ENCODE measurements at regions not wholly inside any gene's neighbourhood (a gene's known extent, or its start where the extent isn't known, plus 50 kb on each side); places are given as distances from the start of the nearest gene placed in this dataset.

DNA sequence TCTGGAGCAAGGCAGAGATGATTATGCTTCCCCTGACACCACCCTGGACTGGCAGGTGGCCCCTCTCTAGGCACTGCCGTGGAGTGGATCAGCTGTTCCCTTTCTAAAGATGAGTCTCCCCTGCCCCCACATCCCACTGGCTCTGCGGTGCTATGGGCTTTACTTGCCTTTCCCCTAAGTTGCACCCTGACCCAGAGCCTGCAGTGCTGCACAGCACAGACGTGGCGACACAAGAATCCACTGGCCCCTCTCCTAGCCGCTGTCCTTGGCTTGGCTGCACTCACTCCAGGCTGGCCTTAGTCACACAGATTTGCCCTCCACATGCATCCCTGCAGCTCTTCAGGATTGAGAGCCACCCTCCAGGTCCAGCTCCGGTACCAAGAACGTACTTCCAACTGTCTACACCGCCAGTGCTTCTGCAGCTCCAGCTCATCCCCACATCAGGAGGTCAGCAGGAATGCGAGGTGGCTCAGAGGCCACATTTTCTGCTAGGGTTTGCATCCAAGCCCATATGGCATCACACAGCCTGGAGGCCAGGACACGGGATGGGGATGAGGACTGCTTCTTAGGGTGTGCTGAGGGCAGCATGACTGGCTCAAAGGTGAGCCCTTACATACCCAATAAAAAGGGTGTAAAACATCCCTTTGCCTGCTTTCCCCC lies 82.4 kb upstream of the RASGRF1 start:
- DNase-seq (ENCODE audit: low spot score) (peak; percentile 50), ATAC-seq (ENCODE audit: low read depth) (no peak)
- Histone ChIP-seq H3K27me3 (ENCODE audit: insufficient read depth, poor library complexity, severe bottlenecking) (no peaks in the 10 kb centered on the region), H3K9me3 (ENCODE audit: severe bottlenecking) (no peaks in the 10 kb centered on the region), H3K36me3 (ENCODE audit: low read depth) (no peaks in the 10 kb centered on the region), H3K4me3 (ENCODE audit: severe bottlenecking) (no peak overlapping the region), H3K27ac (ENCODE audit: poor library complexity, severe bottlenecking) (no peak overlapping the region), H3K4me1 (ENCODE audit: insufficient read depth, poor library complexity, severe bottlenecking) (peaks cover 22% of the 10 kb centered on the region)
- TF ChIP-seq, protein P1, sequence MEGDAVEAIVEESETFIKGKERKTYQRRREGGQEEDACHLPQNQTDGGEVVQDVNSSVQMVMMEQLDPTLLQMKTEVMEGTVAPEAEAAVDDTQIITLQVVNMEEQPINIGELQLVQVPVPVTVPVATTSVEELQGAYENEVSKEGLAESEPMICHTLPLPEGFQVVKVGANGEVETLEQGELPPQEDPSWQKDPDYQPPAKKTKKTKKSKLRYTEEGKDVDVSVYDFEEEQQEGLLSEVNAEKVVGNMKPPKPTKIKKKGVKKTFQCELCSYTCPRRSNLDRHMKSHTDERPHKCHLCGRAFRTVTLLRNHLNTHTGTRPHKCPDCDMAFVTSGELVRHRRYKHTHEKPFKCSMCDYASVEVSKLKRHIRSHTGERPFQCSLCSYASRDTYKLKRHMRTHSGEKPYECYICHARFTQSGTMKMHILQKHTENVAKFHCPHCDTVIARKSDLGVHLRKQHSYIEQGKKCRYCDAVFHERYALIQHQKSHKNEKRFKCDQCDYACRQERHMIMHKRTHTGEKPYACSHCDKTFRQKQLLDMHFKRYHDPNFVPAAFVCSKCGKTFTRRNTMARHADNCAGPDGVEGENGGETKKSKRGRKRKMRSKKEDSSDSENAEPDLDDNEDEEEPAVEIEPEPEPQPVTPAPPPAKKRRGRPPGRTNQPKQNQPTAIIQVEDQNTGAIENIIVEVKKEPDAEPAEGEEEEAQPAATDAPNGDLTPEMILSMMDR (IDR thresholded peaks at IDR 0.05; ENCODE audit: poor library complexity, severe bottlenecking) = no peak

DNA sequence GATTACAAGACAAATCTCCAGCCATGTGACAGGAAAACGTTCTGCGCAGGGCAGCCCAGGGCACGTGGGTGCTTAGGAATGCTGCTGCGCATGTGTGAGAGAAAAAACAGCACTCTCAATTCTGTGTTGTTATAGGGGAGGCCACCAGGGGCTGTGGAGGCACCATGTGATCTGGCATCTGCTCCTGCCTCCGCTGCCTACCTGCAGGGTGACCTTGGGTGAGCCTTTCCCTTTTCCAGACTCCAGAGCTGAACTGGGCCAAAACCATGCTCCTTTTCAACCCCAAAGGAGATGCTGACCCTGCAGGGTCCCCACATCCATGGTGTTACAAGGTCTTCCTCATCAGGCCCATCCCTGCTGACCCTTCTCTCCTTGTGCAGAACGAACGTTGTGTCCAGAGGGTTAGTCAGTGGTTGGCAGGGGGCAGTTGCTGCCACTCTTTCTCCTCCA lies 81.5 kb upstream of the RASGRF1 start:
- H3K4me1 ChIP-seq (ENCODE audit: insufficient read depth, poor library complexity, severe bottlenecking) = peaks cover 22% of the 10 kb centered on the region

DNA sequence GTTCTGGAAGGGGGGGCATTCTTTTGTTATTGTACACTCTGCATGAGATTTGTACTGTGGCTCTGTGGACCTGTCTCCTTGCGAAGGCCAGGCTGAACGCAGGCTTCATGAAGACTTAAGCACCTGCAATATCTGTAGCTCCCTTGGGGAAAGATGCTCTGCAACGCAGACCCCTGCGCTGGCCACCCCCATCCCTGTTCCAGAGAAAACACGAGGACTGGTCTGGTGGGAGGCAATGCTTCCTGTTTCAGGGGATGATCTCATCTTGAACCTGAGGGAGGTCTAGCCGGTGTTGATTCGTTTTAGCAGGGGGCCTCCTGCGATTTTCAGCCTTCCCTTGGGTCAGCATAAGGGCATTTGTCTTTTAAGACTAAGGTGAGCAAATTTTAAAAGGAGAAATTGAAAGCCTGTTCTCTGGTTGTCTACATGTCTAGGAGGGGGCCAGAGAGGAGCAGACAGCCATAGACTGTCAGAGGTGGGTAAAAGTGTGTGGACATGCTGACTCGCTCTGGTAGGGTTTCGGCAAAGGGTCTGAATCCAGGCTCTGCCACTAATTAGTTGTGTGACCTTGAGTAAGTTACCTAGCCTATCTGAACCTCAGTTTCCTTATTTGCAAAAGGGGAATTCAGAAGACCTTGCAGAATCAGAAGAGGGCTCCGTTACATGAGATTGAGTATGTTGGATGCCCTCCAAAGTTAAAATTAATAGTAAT lies 80.9 kb upstream of the RASGRF1 start:
- TF ChIP-seq, protein P1 (IDR thresholded peaks at IDR 0.05; ENCODE audit: poor library complexity, severe bottlenecking) = no peak
- peaks cover 22% of the 10 kb centered on the region for H3K4me1 ChIP-seq (ENCODE audit: insufficient read depth, poor library complexity, severe bottlenecking)
- no peak overlapping the region for H3K27ac ChIP-seq (ENCODE audit: poor library complexity, severe bottlenecking)
- H3K27me3 ChIP-seq (ENCODE audit: insufficient read depth, poor library complexity, severe bottlenecking) = no peaks in the 10 kb centered on the region
- ATAC-seq (ENCODE audit: low read depth) (no peak), DNase-seq (ENCODE audit: low spot score) (peak; percentile 40)
- no peaks in the 10 kb centered on the region for H3K9me3 ChIP-seq (ENCODE audit: severe bottlenecking)
- no peak overlapping the region for H3K4me3 ChIP-seq (ENCODE audit: severe bottlenecking)
- H3K36me3 ChIP-seq (ENCODE audit: low read depth) = no peaks in the 10 kb centered on the region

More for the DNA sequence above, 81.5 kb upstream of the RASGRF1 start:
- TF ChIP-seq, protein P1 (IDR thresholded peaks at IDR 0.05; ENCODE audit: poor library complexity, severe bottlenecking) = no peak
- ATAC-seq (ENCODE audit: low read depth) = no peak
- no peaks in the 10 kb centered on the region for H3K36me3 ChIP-seq (ENCODE audit: low read depth)
- H3K27ac ChIP-seq (ENCODE audit: poor library complexity, severe bottlenecking) = no peak overlapping the region
- DNase-seq (ENCODE audit: low spot score) = peak; percentile 46
- no peak overlapping the region for H3K4me3 ChIP-seq (ENCODE audit: severe bottlenecking)
- no peaks in the 10 kb centered on the region for H3K27me3 ChIP-seq (ENCODE audit: insufficient read depth, poor library complexity, severe bottlenecking)
- H3K9me3 ChIP-seq (ENCODE audit: severe bottlenecking) = no peaks in the 10 kb centered on the region

DNA sequence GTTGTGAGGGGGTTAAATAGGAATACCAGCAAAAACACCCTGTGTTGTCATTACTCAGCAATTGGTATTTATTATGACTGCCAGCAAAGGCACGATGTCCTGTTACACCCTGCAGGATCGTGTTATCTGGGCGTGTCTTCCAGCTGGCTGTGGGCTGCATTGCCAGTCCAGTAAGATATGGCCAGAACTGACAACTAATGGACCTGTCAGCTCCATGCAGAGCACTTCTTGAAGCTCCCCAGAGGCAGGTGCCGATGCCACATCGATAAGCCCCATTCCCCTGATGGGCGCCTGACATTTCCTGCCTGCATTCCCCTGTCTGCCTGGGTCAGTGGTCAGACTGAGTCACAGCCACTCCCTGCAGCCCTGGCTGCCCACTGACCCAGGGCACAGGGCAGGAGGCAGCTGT lies 79.7 kb upstream of the RASGRF1 start:
- peak; percentile 85 for DNase-seq (ENCODE audit: low spot score)
- ATAC-seq (ENCODE audit: low read depth) = peak; percentile 92
- H3K27me3 ChIP-seq (ENCODE audit: insufficient read depth, poor library complexity, severe bottlenecking) = no peaks in the 10 kb centered on the region
- H3K9me3 ChIP-seq (ENCODE audit: severe bottlenecking) = no peaks in the 10 kb centered on the region
- H3K36me3 ChIP-seq (ENCODE audit: low read depth) = no peaks in the 10 kb centered on the region
- H3K4me3 ChIP-seq (ENCODE audit: severe bottlenecking) = no peak overlapping the region
- H3K4me1 ChIP-seq (ENCODE audit: insufficient read depth, poor library complexity, severe bottlenecking) = peaks cover 22% of the 10 kb centered on the region
- peak overlapping the region; percentile 37 for H3K27ac ChIP-seq (ENCODE audit: poor library complexity, severe bottlenecking)
- TF ChIP-seq, protein P1 (IDR thresholded peaks at IDR 0.05; ENCODE audit: poor library complexity, severe bottlenecking) = no peak

Measured in RWPE2 (cell line).